Mesenchymal stem cell (in vitro differentiated cells and primary cell): ENCODE measurements at regions not wholly inside any gene's neighbourhood (a gene's known extent, or its start where the extent isn't known, plus 50 kb on each side); places are given as distances from the start of the nearest gene placed in this dataset.

ENCODE experiments used
- DNase-seq: peaks from one replicate; pipeline ENCODE4 v3.0.0-alpha.2; 2013
- H2AFZ ChIP-seq: one replicate; pipeline ENCODE4 v1.6.1; 2013; ENCODE audit warnings: low read depth, mild to moderate bottlenecking, control low read depth, inconsistent platforms, low read length, moderate library complexity
- H2AK5ac ChIP-seq: 2 replicates; pipeline ENCODE4 v1.6.1; 2013; ENCODE audit warnings: low read length, moderate library complexity, mild to moderate bottlenecking, inconsistent platforms; ENCODE audit not compliant: severe bottlenecking
- H2BK120ac ChIP-seq: one replicate; pipeline ENCODE4 v1.6.1; 2013; ENCODE audit warnings: low read depth, mild to moderate bottlenecking, inconsistent platforms, low read length, moderate library complexity
- H2BK12ac ChIP-seq, 2 experiments: one replicate each; pipeline ENCODE4 v1.6.1; 2013; ENCODE audit warnings: inconsistent platforms in 2 of 2, low read length in 2 of 2, mild to moderate bottlenecking in 2 of 2, moderate library complexity in 2 of 2, control low read depth in 1 of 2
- H2BK15ac ChIP-seq: one replicate; pipeline ENCODE4 v1.6.1; 2013; ENCODE audit warnings: mild to moderate bottlenecking, low read depth, inconsistent platforms; ENCODE audit not compliant: poor library complexity, severe bottlenecking
- H2BK5ac ChIP-seq: 2 replicates; pipeline ENCODE4 v1.6.1; 2013; ENCODE audit warnings: low read depth, mild to moderate bottlenecking, low read length, control low read depth, inconsistent platforms; ENCODE audit not compliant: poor library complexity, severe bottlenecking
- H3K14ac ChIP-seq, 2 experiments: one replicate each; pipeline ENCODE4 v1.6.1; 2013; ENCODE audit warnings: inconsistent platforms in 2 of 2, low read length in 2 of 2, control low read depth in 1 of 2, mild to moderate bottlenecking in 1 of 2, moderate library complexity in 1 of 2
- H3K18ac ChIP-seq, 2 experiments: one replicate each; pipeline ENCODE4 v1.6.1; 2013; ENCODE audit warnings: inconsistent platforms in 2 of 2, low read length in 2 of 2, control low read depth in 1 of 2, low read depth in 1 of 2, mild to moderate bottlenecking in 1 of 2
- H3K23ac ChIP-seq, 2 experiments: one replicate each; pipeline ENCODE4 v1.6.1; 2013; ENCODE audit warnings: inconsistent platforms in 2 of 2, low read length in 2 of 2, mild to moderate bottlenecking in 2 of 2, moderate library complexity in 2 of 2, control low read depth in 1 of 2
- H3K27ac ChIP-seq: 2 replicates; pipeline ENCODE4 v1.5.1; 2013; ENCODE audit warnings: mild to moderate bottlenecking, moderate library complexity, low read length, control low read depth, inconsistent platforms; ENCODE audit not compliant: poor library complexity, severe bottlenecking
- H3K27me3 ChIP-seq, 2 experiments: 2 replicates each; pipeline versions ENCODE4 v1.6.1 to v1.7.0; 2013; ENCODE audit warnings: low read length in 2 of 2, mild to moderate bottlenecking in 2 of 2, moderate library complexity in 2 of 2, control low read depth in 1 of 2, inconsistent platforms in 1 of 2; ENCODE audit not compliant: control insufficient read depth in 1 of 2, insufficient read depth in 1 of 2
- H3K36me3 ChIP-seq, 2 experiments: 2 replicates each; pipeline versions ENCODE4 v1.6.1 to v1.7.0; 2013; ENCODE audit warnings: low read length in 2 of 2, control low read depth in 1 of 2, inconsistent platforms in 1 of 2, low read depth in 1 of 2, mild to moderate bottlenecking in 1 of 2; ENCODE audit not compliant: insufficient read depth in 2 of 2, control insufficient read depth in 1 of 2
- H3K4ac ChIP-seq, 2 experiments: one replicate each; pipeline ENCODE4 v1.6.1; 2013; ENCODE audit warnings: inconsistent platforms in 2 of 2, low read length in 2 of 2, mild to moderate bottlenecking in 2 of 2, moderate library complexity in 2 of 2, control low read depth in 1 of 2, low read depth in 1 of 2
- H3K4me1 ChIP-seq: 2 replicates; pipeline ENCODE4 v1.6.1; 2013; ENCODE audit warnings: low read depth, low read length, control low read depth; ENCODE audit not compliant: control insufficient read depth, insufficient read depth
- H3K4me2 ChIP-seq: 2 replicates; pipeline ENCODE4 v1.6.1; 2013; ENCODE audit warnings: low read length, mild to moderate bottlenecking, inconsistent platforms; ENCODE audit not compliant: poor library complexity, severe bottlenecking
- H3K4me3 ChIP-seq, 2 experiments: 2 replicates each; pipeline versions ENCODE4 v1.5.1 to v1.7.0; 2013; ENCODE audit warnings: low read length in 2 of 2, mild to moderate bottlenecking in 2 of 2, control low read depth in 1 of 2, low read depth in 1 of 2; ENCODE audit not compliant: insufficient read depth in 1 of 2
- H3K79me1 ChIP-seq: replicated peaks from 2 replicates; pipeline ENCODE4 v1.6.1; 2013; ENCODE audit warnings: mild to moderate bottlenecking, control low read depth, low read length, inconsistent platforms; ENCODE audit not compliant: poor library complexity, severe bottlenecking
- H3K9ac ChIP-seq: 2 replicates; pipeline ENCODE4 v1.7.0; 2013; ENCODE audit warnings: mild to moderate bottlenecking, low read length, moderate library complexity
- H3K9me3 ChIP-seq: 2 replicates; pipeline ENCODE4 v1.7.0; 2013; ENCODE audit warnings: mild to moderate bottlenecking, low read length; ENCODE audit not compliant: control insufficient read depth
- H4K8ac ChIP-seq: one replicate; pipeline ENCODE4 v1.6.1; 2013; ENCODE audit warnings: inconsistent platforms, mild to moderate bottlenecking, low read length, moderate library complexity
- H4K91ac ChIP-seq: one replicate; pipeline ENCODE4 v1.6.1; 2013; ENCODE audit warnings: mild to moderate bottlenecking, low read length, inconsistent platforms
- WGBS: methylation state at CpG from one replicate; pipeline ENCODE4 v1.1.7; 2013; ENCODE audit warnings: mixed read lengths; 5-methylcytosine and 5-hydroxymethylcytosine counted together

- no peak overlapping the region for H4K91ac ChIP-seq
- H3K9ac ChIP-seq = no peak overlapping the region
- H2AFZ ChIP-seq = no peak overlapping the region
- no peak overlapping the region for H3K4me2 ChIP-seq
- H3K23ac ChIP-seq = no peak overlapping the region
- no peak overlapping the region for H3K27ac ChIP-seq
- no peak overlapping the region for H2BK15ac ChIP-seq
- H3K36me3 ChIP-seq = no peaks in the 10 kb centered on the region
- no peak overlapping the region for H2BK120ac ChIP-seq
- DNase-seq = peak; percentile 18
- peaks cover 0 to 29% of the 10 kb centered on the region in 2 experiments for H3K27me3 ChIP-seq
- H3K4ac ChIP-seq = no peak overlapping the region
- H3K4me1 ChIP-seq = no peaks in the 10 kb centered on the region
- H3K4me3 ChIP-seq = no peak overlapping the region
- no peaks in the 10 kb centered on the region for H3K79me1 ChIP-seq
- H2AK5ac ChIP-seq = no peak overlapping the region
- H3K9me3 ChIP-seq = no peaks in the 10 kb centered on the region
- no peak overlapping the region for H2BK5ac ChIP-seq
- 86% methylated on average over 3 of the region's 4 CpGs for WGBS
- H3K14ac ChIP-seq = no peak overlapping the region
- no peak overlapping the region for H4K8ac ChIP-seq
- H3K18ac ChIP-seq = no peak overlapping the region
- no peak overlapping the region for H2BK12ac ChIP-seq
These were observed 55.0 kb upstream of the PAK3 start for GRCh38 chrX:111041018-111041462.

- peaks cover 0 to 29% of the 10 kb centered on the region in 2 experiments for H3K27me3 ChIP-seq
- H2AFZ ChIP-seq = no peak overlapping the region
- H4K91ac ChIP-seq = no peak overlapping the region
- H4K8ac ChIP-seq = no peak overlapping the region
- no peaks in the 10 kb centered on the region for H3K4me1 ChIP-seq
- H2BK5ac ChIP-seq = no peak overlapping the region
- no peak overlapping the region for H2AK5ac ChIP-seq
- H3K9ac ChIP-seq = no peak overlapping the region
- H3K14ac ChIP-seq = no peak overlapping the region
- no peak overlapping the region for H2BK120ac ChIP-seq
- no peak overlapping the region for H3K4ac ChIP-seq
- no peaks in the 10 kb centered on the region for H3K9me3 ChIP-seq
- no peaks in the 10 kb centered on the region for H3K79me1 ChIP-seq
- H3K23ac ChIP-seq = no peak overlapping the region
- no peak overlapping the region for H3K4me2 ChIP-seq
- WGBS = no CpG with 5 or more reads among the region's 3 CpGs
- peak; percentile 0 for DNase-seq
- no peaks in the 10 kb centered on the region for H3K36me3 ChIP-seq
- H2BK15ac ChIP-seq = no peak overlapping the region
- H3K27ac ChIP-seq = no peak overlapping the region
- H2BK12ac ChIP-seq = no peak overlapping the region
- no peak overlapping the region for H3K18ac ChIP-seq
- H3K4me3 ChIP-seq = no peak overlapping the region
These were observed 55.5 kb upstream of the PAK3 start for GRCh38 chrX:111040377-111041017.

- Histone ChIP-seq H2BK12ac (no peak overlapping the region), H2AFZ (no peak overlapping the region), H4K91ac (no peak overlapping the region), H2BK5ac (no peak overlapping the region), H3K23ac (no peak overlapping the region), H4K8ac (no peak overlapping the region), H3K4me1 (no peaks in the 10 kb centered on the region), H2BK120ac (no peak overlapping the region), H3K14ac (no peak overlapping the region), H3K4me3 (no peak overlapping the region), H3K4ac (no peak overlapping the region), H2BK15ac (no peak overlapping the region), H3K9me3 (no peaks in the 10 kb centered on the region), H2AK5ac (no peak overlapping the region), H3K9ac (no peak overlapping the region), H3K27ac (no peak overlapping the region), H3K79me1 (no peaks in the 10 kb centered on the region), H3K18ac (no peak overlapping the region), H3K36me3 (no peaks in the 10 kb centered on the region), H3K4me2 (no peak overlapping the region), H3K27me3 (peaks cover 0 to 29% of the 10 kb centered on the region in 2 experiments)
- no peak for DNase-seq
- WGBS = 42% methylated on average over 2 of the region's 2 CpGs
These were observed 56.4 kb upstream of the PAK3 start for GRCh38 chrX:111039606-111040005.

- Histone ChIP-seq H3K23ac (no peak overlapping the region), H3K79me1 (no peaks in the 10 kb centered on the region), H3K14ac (no peak overlapping the region), H4K91ac (no peak overlapping the region), H3K18ac (no peak overlapping the region), H2BK15ac (no peak overlapping the region), H3K27me3 (peaks cover 0 to 46% of the 10 kb centered on the region in 2 experiments), H2BK12ac (no peak overlapping the region), H3K4me3 (no peak overlapping the region), H3K4me2 (no peak overlapping the region), H2BK5ac (no peak overlapping the region), H2BK120ac (no peak overlapping the region), H3K4ac (no peak overlapping the region), H4K8ac (no peak overlapping the region), H3K27ac (no peak overlapping the region), H3K36me3 (no peaks in the 10 kb centered on the region), H3K9me3 (no peaks in the 10 kb centered on the region), H3K9ac (no peak overlapping the region), H3K4me1 (no peaks in the 10 kb centered on the region), H2AK5ac (no peak overlapping the region), H2AFZ (no peak overlapping the region)
- DNase-seq = no peak
- 84% methylated on average over 2 of the region's 2 CpGs for WGBS
These were observed 60.0 kb upstream of the PAK3 start for GRCh38 chrX:111035991-111036390.
